ENCODE measurements at regions not wholly inside any gene's neighbourhood (a gene's known extent, or its start where the extent isn't known, plus 50 kb on each side); places are given as distances from the start of the nearest gene placed in this dataset.

DNA sequence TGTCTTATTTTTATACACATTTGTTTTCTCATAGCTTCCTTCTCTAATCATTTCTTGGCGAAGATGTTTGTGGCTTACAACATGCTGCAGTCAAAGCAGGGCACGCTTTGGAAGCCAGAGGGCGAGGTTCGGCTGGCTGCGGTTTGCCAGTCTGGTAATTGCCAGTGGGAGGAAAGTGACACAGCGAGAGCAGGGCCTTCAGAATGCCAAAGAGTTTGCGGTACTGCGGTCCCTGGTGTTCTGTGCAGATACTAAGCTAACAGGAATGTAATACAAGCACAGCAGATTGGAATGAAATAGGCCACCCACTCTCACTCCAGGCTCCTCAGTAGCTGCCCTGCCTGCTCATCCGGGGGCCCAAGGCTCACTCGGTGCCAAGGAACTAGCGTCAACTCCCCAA lies 58.7 kb upstream of the TGM3 start:
- DNase-seq (ENCODE audit: low read depth) = no peak

DNA sequence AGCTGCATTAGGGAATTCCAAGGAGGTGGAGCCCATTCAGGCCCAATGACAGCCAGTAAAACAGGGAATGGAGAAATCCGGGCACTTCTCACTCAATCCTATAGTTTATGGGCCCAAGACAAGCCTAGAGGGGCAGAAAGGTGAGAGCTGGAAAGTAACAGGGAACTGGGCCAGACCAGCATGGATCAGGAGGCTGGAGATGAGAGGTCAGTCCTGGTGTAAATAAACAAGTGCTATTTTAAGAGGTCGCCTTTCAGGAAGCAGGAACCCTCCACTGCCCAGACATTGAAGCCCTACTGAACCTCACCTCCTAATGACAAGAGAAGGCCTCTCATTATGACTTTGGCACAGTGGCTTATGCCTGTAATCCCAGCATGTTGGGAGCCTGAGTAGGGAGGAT lies 57.2 kb upstream of the TGM3 start:
- DNase-seq (ENCODE audit: low read depth) = no peak

DNA sequence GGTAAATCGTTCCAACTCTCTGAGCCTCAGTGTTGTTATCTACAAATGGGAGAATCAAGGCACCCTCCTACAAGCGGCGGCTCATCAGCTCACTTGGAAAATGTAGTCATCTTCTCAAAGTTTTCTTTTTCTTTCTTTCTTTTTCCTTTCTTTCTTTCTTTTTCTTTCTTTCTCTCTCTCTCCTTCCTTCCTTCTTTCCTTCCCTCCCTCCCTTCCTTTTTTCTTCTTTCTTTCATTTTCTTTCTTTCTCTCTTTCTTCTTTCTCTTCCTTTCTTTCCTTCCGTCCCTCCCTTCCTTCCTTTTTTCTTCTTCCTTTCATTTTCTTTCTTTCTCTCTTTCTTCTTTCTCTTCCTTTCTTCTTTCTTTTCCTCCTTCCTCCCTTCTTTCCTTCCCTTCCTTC lies 55.0 kb upstream of the TGM3 start:
- no peak for DNase-seq (ENCODE audit: low read depth)

DNA sequence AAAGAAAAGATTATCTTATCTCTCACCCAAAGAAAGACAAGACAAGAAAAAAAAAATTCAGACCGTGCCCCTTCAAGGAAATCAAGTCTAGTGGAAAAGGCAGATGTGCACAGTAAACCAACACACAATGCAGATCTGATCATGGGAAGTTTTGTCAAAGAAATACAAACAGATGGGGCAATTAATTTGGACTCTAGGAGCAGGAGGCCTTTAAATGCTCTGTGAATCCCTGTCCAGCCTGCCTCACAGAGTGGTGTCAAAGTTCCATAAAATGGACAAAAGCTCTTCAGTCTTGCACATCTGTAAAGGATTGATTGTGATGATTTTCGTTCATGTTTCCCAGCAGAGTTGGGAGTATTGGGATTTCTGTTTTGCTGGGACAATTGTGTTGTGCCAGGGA lies 53.1 kb upstream of the TGM3 start:
- DNase-seq (ENCODE audit: low read depth) = no peak

DNA sequence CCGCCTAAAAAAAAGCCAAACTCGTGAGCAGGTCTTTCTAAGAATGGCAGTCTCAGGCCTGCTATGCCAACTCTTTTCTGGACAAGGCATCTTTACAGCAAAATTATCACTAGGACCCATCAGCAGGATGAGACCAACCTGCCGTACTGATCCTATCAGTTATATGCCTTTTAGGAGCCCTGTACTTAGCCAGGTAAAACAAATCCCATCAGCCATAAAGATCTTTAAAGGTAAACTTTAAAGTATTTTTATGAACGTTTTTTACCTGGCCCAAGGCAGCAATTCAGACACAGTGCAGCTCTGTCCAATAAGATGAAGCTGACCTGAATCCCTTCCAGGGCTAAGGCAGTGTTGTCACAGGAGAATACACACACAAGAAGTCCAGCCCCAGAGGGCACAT lies 51.3 kb upstream of the TGM3 start:
- DNase-seq (ENCODE audit: low read depth) = no peak

DNA sequence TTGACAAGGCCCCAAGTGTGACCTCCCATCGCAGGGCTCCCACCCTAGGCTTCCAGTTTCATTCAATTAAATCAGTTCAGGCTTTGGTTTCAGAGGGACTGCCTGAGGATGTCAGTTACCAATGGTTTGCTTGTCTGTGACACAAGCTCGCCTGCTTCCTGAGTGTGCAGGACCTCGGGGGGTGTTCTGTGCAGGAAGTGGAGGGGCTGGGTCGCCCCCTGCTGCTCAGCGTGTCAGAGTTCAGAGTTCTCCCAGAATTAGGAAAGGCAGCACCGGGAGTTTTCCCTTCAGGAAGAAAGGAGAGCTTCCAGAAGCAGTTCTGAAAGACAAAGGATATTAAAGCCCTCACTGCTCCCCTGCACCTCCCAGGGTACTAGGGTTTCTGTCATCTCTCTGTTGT lies 50.8 kb upstream of the TGM3 start:
- no peak for DNase-seq (ENCODE audit: low read depth)

DNA sequence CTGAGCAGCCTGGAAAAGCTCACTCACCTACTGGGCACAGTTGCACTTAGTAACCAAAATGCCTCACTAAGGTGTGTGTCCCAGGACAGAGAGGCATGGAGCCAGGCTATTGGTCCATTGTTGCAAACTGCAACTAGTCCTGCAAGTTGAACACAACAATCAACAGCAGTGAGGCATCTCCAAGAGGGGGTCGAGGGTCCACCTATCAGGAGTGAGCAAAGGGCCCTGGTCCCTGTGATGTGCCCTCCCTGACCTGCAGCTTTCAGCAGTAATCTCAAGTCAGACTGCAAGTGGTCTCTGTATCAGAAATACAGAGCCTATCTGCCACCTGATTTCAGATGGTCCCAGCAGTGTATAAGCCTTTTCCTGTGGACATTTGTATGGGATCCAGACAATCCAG lies 50.2 kb upstream of the TGM3 start:
- no peak for DNase-seq (ENCODE audit: low read depth)
